GM13976 (cell line): ENCODE measurements at regions not wholly inside any gene's neighbourhood (a gene's known extent, or its start where the extent isn't known, plus 50 kb on each side); places are given as distances from the start of the nearest gene placed in this dataset.

Source experiments
- DNase-seq: peaks from one replicate; pipeline ENCODE4 v3.0.0; 2012; ENCODE audit warnings: low spot score
- CTCF ChIP-seq: IDR thresholded peaks from 2 replicates; pipeline ENCODE4 v1.5.1; 2012; ENCODE audit warnings: borderline replicate concordance, mild to moderate bottlenecking; ENCODE audit not compliant: insufficient read depth; ENCODE audit errors: extremely low read depth, missing control alignments, control extremely low read depth
- in situ Hi-C: fragments of 300-500 bp; cut with MboI; formaldehyde crosslinking; loops from one replicate; pipeline ENCODE4 v1.12.0; 2022; ENCODE audit warnings: low sequenced_read_pairs, mixed read lengths, inconsistent platforms; ENCODE audit not compliant: unreplicated experiment

- in situ Hi-C loops, result no loop called here
- DNase-seq, result no peak
- TF ChIP-seq CTCF, result no peak
These were observed 169.8 kb upstream of the STK32A start for GRCh38 chr5:147065071-147065470.

- in situ Hi-C loops, result no loop called here
- no peak for DNase-seq
- no peak for TF ChIP-seq CTCF
These were observed 165.8 kb upstream of the STK32A start for GRCh38 chr5:147068998-147069397.

GRCh38 chr5:147072622-147073021, 162.2 kb upstream of the STK32A start:
- in situ Hi-C loops, result no loop called here
- TF ChIP-seq CTCF, result no peak
- no peak for DNase-seq

- TF ChIP-seq CTCF, result no peak
- in situ Hi-C loops, result no loop called here
- no peak for DNase-seq
These were observed 161.7 kb upstream of the STK32A start for GRCh38 chr5:147073098-147073497.

GRCh38 chr5:147075187-147075586, 159.6 kb upstream of the STK32A start:
- no peak for DNase-seq
- TF ChIP-seq CTCF, result no peak
- in situ Hi-C loops, result no loop called here

- DNase-seq, result no peak
- no peak for TF ChIP-seq CTCF
- in situ Hi-C loops, result no loop called here
These were observed 154.4 kb upstream of the STK32A start for GRCh38 chr5:147080391-147080790.

GRCh38 chr5:147081311-147081764, 153.5 kb upstream of the STK32A start:
- TF ChIP-seq CTCF, result no peak
- DNase-seq, result no peak
- in situ Hi-C loops, result no loop called here
